GM18505 (cell line): ENCODE measurements at regions not wholly inside any gene's neighbourhood (a gene's known extent, or its start where the extent isn't known, plus 50 kb on each side); places are given as distances from the start of the nearest gene placed in this dataset.

Experiments
- ATAC-seq: cut with Tn5 transposase; IDR thresholded peaks from one replicate; pipeline ENCODE4 v1.9.1; 2021; ENCODE audit not compliant: unreplicated experiment
- POLR2A ChIP-seq: IDR thresholded peaks from 4 replicates; pipeline ENCODE4 v1.6.1; 2011; ENCODE audit warnings: borderline replicate concordance; ENCODE audit not compliant: insufficient read depth, insufficient read length; ENCODE audit errors: extremely low read depth

DNA sequence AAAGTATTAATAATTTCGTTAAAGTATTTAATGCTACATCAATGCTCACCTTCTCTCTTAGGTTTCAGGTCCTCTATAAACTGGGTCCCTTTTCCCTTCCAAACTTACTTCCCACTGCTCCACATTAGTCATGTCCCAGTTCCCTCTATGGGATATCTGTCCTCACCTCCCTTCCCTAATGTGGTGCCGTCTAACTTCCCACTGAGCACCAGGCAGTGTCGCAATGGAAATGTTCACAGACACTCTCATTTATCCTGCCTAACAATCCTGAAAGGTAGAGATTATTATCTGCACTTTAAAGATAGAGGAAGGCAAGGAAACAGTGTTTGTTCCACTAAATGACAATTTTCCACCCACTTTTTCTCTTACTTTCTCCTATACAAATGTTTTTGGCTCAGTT, 329.7 kb downstream of the CWC27 start:
- TF ChIP-seq POLR2A, result no peak

More for the DNA sequence above, 329.7 kb downstream of the CWC27 start:
- no peak for ATAC-seq
